H9 (cell line): ENCODE measurements at regions not wholly inside any gene's neighbourhood (a gene's known extent, or its start where the extent isn't known, plus 50 kb on each side); places are given as distances from the start of the nearest gene placed in this dataset.

ENCODE experiments used
- DNase-seq: peaks from one replicate; pipeline ENCODE4 v3.0.0-alpha.2; 2017
- H2AFZ ChIP-seq: one replicate; pipeline ENCODE4 v1.6.1; 2013; ENCODE audit warnings: mild to moderate bottlenecking, low read length, control low read depth, moderate library complexity
- H2AK5ac ChIP-seq: 2 replicates; pipeline ENCODE4 v1.6.1; 2013; ENCODE audit warnings: low read length, control low read depth, mixed read lengths; ENCODE audit not compliant: insufficient read length
- H2BK120ac ChIP-seq: one replicate; pipeline ENCODE4 v1.6.1; 2013; ENCODE audit warnings: low read depth, mild to moderate bottlenecking, low read length, control low read depth, inconsistent platforms; ENCODE audit not compliant: poor library complexity, severe bottlenecking
- H2BK12ac ChIP-seq: 2 replicates; pipeline ENCODE4 v1.6.1; 2013; ENCODE audit warnings: low read length, control low read depth, mixed read lengths, low read depth; ENCODE audit not compliant: insufficient read length
- H2BK15ac ChIP-seq: 2 replicates; pipeline ENCODE4 v1.6.1; 2013; ENCODE audit warnings: low read depth, low read length, control low read depth
- H2BK20ac ChIP-seq: one replicate; pipeline ENCODE4 v1.6.1; 2013; ENCODE audit warnings: low read depth, mild to moderate bottlenecking, low read length, control low read depth, inconsistent platforms; ENCODE audit not compliant: poor library complexity, severe bottlenecking
- H2BK5ac ChIP-seq: 2 replicates; pipeline ENCODE4 v1.6.1; 2013; ENCODE audit warnings: low read length, control low read depth, mixed read lengths; ENCODE audit not compliant: insufficient read length
- H3K14ac ChIP-seq: 2 replicates; pipeline ENCODE4 v1.6.1; 2013; ENCODE audit warnings: low read length, control low read depth; ENCODE audit not compliant: insufficient read depth
- H3K18ac ChIP-seq: 2 replicates; pipeline ENCODE4 v1.6.1; 2013; ENCODE audit warnings: low read depth, mild to moderate bottlenecking, mixed read lengths, low read length, control low read depth; ENCODE audit not compliant: insufficient read length
- H3K23ac ChIP-seq: 2 replicates; pipeline ENCODE4 v1.6.1; 2013; ENCODE audit warnings: low read length, control low read depth, mixed read lengths, low read depth; ENCODE audit not compliant: insufficient read length
- H3K23me2 ChIP-seq: 2 replicates; pipeline ENCODE4 v1.6.1; 2013; ENCODE audit warnings: low read depth, mild to moderate bottlenecking, mixed read lengths, low read length, control low read depth; ENCODE audit not compliant: insufficient read length, poor library complexity, severe bottlenecking
- H3K27ac ChIP-seq: 2 replicates; pipeline ENCODE4 v1.5.1; 2013; ENCODE audit warnings: low read length, control low read depth, mixed read lengths, low read depth; ENCODE audit not compliant: insufficient read length
- H3K27me3 ChIP-seq: 2 replicates; pipeline ENCODE4 v1.6.1; 2013; ENCODE audit warnings: low read length, control low read depth, inconsistent platforms; ENCODE audit not compliant: insufficient read depth
- H3K4ac ChIP-seq: 2 replicates; pipeline ENCODE4 v1.6.1; 2013; ENCODE audit warnings: low read depth, mild to moderate bottlenecking, control low read depth, inconsistent platforms, low read length, moderate library complexity
- H3K4me1 ChIP-seq: 2 replicates; pipeline ENCODE4 v1.6.1; 2013; ENCODE audit warnings: low read length, control low read depth, inconsistent platforms; ENCODE audit not compliant: insufficient read depth
- H3K4me2 ChIP-seq: 2 replicates; pipeline ENCODE4 v1.6.1; 2013; ENCODE audit warnings: low read length, control low read depth, mixed read lengths; ENCODE audit not compliant: insufficient read length, insufficient read depth
- H3K56ac ChIP-seq: 2 replicates; pipeline ENCODE4 v1.6.1; 2013; ENCODE audit warnings: low read depth, mild to moderate bottlenecking, mixed read lengths, low read length, control low read depth; ENCODE audit not compliant: insufficient read length
- H3K79me1 ChIP-seq: 2 replicates; pipeline ENCODE4 v1.6.1; 2013; ENCODE audit warnings: low read depth, mild to moderate bottlenecking, moderate library complexity, low read length, control low read depth, inconsistent platforms; ENCODE audit not compliant: insufficient read depth, poor library complexity, severe bottlenecking
- H3K79me2 ChIP-seq: 2 replicates; pipeline ENCODE4 v1.6.1; 2013; ENCODE audit warnings: low read length, control low read depth, inconsistent platforms; ENCODE audit not compliant: insufficient read depth
- H3K9ac ChIP-seq: 2 replicates; pipeline ENCODE4 v1.6.1; 2013; ENCODE audit warnings: low read length, control low read depth, mixed read lengths; ENCODE audit not compliant: insufficient read length; ENCODE audit errors: extremely low read depth
- H3K9me3 ChIP-seq: one replicate; pipeline ENCODE4 v1.6.1; 2013; ENCODE audit warnings: low read depth, low read length, inconsistent platforms; ENCODE audit not compliant: control insufficient read depth
- H3T11ph ChIP-seq: one replicate; pipeline ENCODE4 v1.6.1; 2013; ENCODE audit warnings: mild to moderate bottlenecking, low read length, control low read depth, inconsistent platforms
- H4K20me1 ChIP-seq: one replicate; pipeline ENCODE4 v1.6.1; 2013; ENCODE audit not compliant: control insufficient read depth, insufficient read length, insufficient read depth
- H4K5ac ChIP-seq: 2 replicates; pipeline ENCODE4 v1.6.1; 2013; ENCODE audit warnings: low read depth, mild to moderate bottlenecking, mixed read lengths, low read length, control low read depth; ENCODE audit not compliant: insufficient read length
- H4K8ac ChIP-seq: replicated peaks from 2 replicates; pipeline ENCODE4 v1.6.1; 2013; ENCODE audit warnings: low read length, control low read depth, mixed read lengths, low read depth; ENCODE audit not compliant: insufficient read length
- H4K91ac ChIP-seq: 2 replicates; pipeline ENCODE4 v1.6.1; 2013; ENCODE audit warnings: low read depth, mild to moderate bottlenecking, moderate library complexity, mixed read lengths, low read length, control low read depth; ENCODE audit not compliant: insufficient read length
- H3K27ac Mint-ChIP-seq, 3 experiments: 2 replicates in 2 of 3; 3 replicates in 1 of 3; pipeline ENCODE4 v1.8.0; 2020 to 2021; ENCODE audit warnings: mixed read lengths in 3 of 3, mild to moderate bottlenecking in 1 of 3, moderate library complexity in 1 of 3
- H3K27me3 Mint-ChIP-seq: 2 replicates; pipeline ENCODE4 v1.8.0; 2021; ENCODE audit warnings: low read depth, mild to moderate bottlenecking, moderate library complexity, mixed read lengths
- H3K36me3 Mint-ChIP-seq, 3 experiments: 2 replicates in 2 of 3; 3 replicates in 1 of 3; pipeline ENCODE4 v1.8.0; 2020 to 2021; ENCODE audit warnings: low read depth in 3 of 3, mixed read lengths in 3 of 3; ENCODE audit not compliant: insufficient read depth in 1 of 3
- H3K4me1 Mint-ChIP-seq, 2 experiments: 2 replicates each; pipeline ENCODE4 v1.8.0; 2020; ENCODE audit warnings: mixed read lengths in 2 of 2
- H3K4me3 Mint-ChIP-seq, 2 experiments: 2 replicates in 1 of 2; 3 replicates in 1 of 2; pipeline ENCODE4 v1.8.0; 2020 to 2021; ENCODE audit warnings: mild to moderate bottlenecking in 2 of 2, mixed read lengths in 2 of 2, moderate library complexity in 1 of 2
- H3K9me3 Mint-ChIP-seq, 2 experiments: 2 replicates in 1 of 2; 3 replicates in 1 of 2; pipeline ENCODE4 v1.8.0; 2020; ENCODE audit warnings: mild to moderate bottlenecking in 2 of 2, mixed read lengths in 2 of 2, moderate library complexity in 1 of 2
- CTCF ChIP-seq: fragments of 200-600 bp; sonication (generic); conservative IDR thresholded peaks from 3 replicates; pipeline ENCODE4 v1.8.0; 2021; ENCODE audit warnings: antibody characterized with exemption, mild to moderate bottlenecking
- WGBS: extraction: QIAGEN DNeasy Blood & Tissue Kit; methylation state at CpG from one replicate; pipeline ENCODE4 v1.1.7; 2013; ENCODE audit warnings: missing lambda C conversion rate, low lambda C conversion rate, mixed read lengths; ENCODE audit not compliant: insufficient read length; ENCODE audit errors: extremely low coverage; 5-methylcytosine and 5-hydroxymethylcytosine counted together

DNA sequence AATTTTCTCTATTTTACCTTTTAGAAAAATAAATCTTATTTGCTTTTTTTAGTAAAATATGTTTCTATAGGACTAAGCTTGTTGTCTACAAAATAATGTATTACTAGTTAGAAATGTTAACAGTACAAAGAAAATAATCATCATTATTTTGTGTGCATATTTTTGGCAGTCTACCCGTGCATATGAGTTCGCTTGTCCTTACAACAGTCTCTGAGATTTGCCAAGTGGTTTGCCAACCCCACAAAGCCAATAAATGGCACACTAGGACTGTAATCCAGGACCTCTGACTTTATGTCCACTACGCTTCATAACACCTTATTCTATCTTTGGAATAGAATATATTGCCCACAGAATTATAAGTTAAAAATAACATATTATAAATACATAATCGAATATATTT, 152.0 kb downstream of the KCNJ2 start:
- no peak overlapping the region for H3K9ac ChIP-seq
- H2BK15ac ChIP-seq = no peak overlapping the region
- no peak overlapping the region for H2AFZ ChIP-seq
- no peak overlapping the region for H3T11ph ChIP-seq
- no peaks in the 10 kb centered on the region; the same call in 1 of the 2 replicates for H3K4me1 ChIP-seq
- no peak overlapping the region for H3K23ac ChIP-seq
- H3K14ac ChIP-seq = no peak overlapping the region
- no peak overlapping the region for H3K4me3 Mint-ChIP-seq
- H4K20me1 ChIP-seq = no peaks in the 10 kb centered on the region
- H2BK120ac ChIP-seq = no peak overlapping the region
- no peak overlapping the region for H3K56ac ChIP-seq
- no peaks in the 10 kb centered on the region for H3K23me2 ChIP-seq
- no peak overlapping the region for H4K5ac ChIP-seq
- H2BK20ac ChIP-seq = no peak overlapping the region
- no peaks in the 10 kb centered on the region; a peak in 1 of 7 replicates for H3K36me3 Mint-ChIP-seq
- DNase-seq = no peak
- H3K4ac ChIP-seq = no peak overlapping the region
- no peaks in the 10 kb centered on the region for H3K9me3 ChIP-seq
- no peak overlapping the region for H3K27ac ChIP-seq
- H3K4me2 ChIP-seq = no peak overlapping the region
- no peak overlapping the region for H4K91ac ChIP-seq
- H3K79me2 ChIP-seq = no peaks in the 10 kb centered on the region
- H2BK12ac ChIP-seq = no peak overlapping the region
- no peak overlapping the region for H3K27ac Mint-ChIP-seq
- no peaks in the 10 kb centered on the region for H3K79me1 ChIP-seq
- TF ChIP-seq CTCF = no peak
- H2AK5ac ChIP-seq = no peak overlapping the region
- H3K4me1 Mint-ChIP-seq = no peaks in the 10 kb centered on the region; a peak in 1 of 4 replicates
- no peaks in the 10 kb centered on the region for H3K27me3 Mint-ChIP-seq
- H3K27me3 ChIP-seq = no peaks in the 10 kb centered on the region
- H4K8ac ChIP-seq = no peak overlapping the region
- no peak overlapping the region for H2BK5ac ChIP-seq
- H3K9me3 Mint-ChIP-seq = no peaks in the 10 kb centered on the region
- no CpG with 5 or more reads among the region's 4 CpGs for WGBS
- H3K18ac ChIP-seq = no peak overlapping the region
